HG03558 (cell line): ENCODE measurements at regions not wholly inside any gene's neighbourhood (a gene's known extent, or its start where the extent isn't known, plus 50 kb on each side); places are given as distances from the start of the nearest gene placed in this dataset.
"Not testable (repeated sequence)": the region's sequence is repeated elsewhere in the genome, so short reads cannot be mapped to it uniquely, and the experiment has no call there.

ENCODE experiments used
- ATAC-seq: cut with Tn5 transposase; IDR thresholded peaks from one replicate; pipeline ENCODE4 v1.9.1; 2021; ENCODE audit warnings: moderate number of reproducible peaks; ENCODE audit not compliant: unreplicated experiment; ENCODE audit errors: extremely low read depth

- no peak for ATAC-seq
Measured at GRCh38 chr20:29318871-29319461, 1938.5 kb upstream of the DEFB115 start.

GRCh38 chr20:29319725-29320124 is 1937.7 kb upstream of the DEFB115 start:
- ATAC-seq: no peak

GRCh38 chr20:29320216-29320949 is 1937.1 kb upstream of the DEFB115 start:
- not testable (repeated sequence) for ATAC-seq

GRCh38 chr20:29323631-29324515 is 1933.6 kb upstream of the DEFB115 start:
- not testable (repeated sequence) for ATAC-seq

- not testable (repeated sequence) for ATAC-seq
Measured at GRCh38 chr20:29324516-29325303, 1932.8 kb upstream of the DEFB115 start.

GRCh38 chr20:29325304-29325640 is 1932.2 kb upstream of the DEFB115 start:
- ATAC-seq: no peak

- not testable (repeated sequence) for ATAC-seq
Measured at GRCh38 chr20:29325781-29326180, 1931.7 kb upstream of the DEFB115 start.

GRCh38 chr20:29326376-29327070 is 1930.9 kb upstream of the DEFB115 start:
- no peak for ATAC-seq

- ATAC-seq: not testable (repeated sequence)
Measured at GRCh38 chr20:29327600-29328420, 1929.7 kb upstream of the DEFB115 start.

GRCh38 chr20:29330429-29331115 is 1926.9 kb upstream of the DEFB115 start:
- not testable (repeated sequence) for ATAC-seq

- ATAC-seq: no peak
Measured at GRCh38 chr20:29349836-29350235, 1907.6 kb upstream of the DEFB115 start.

- not testable (repeated sequence) for ATAC-seq
Measured at GRCh38 chr20:29375937-29376336, 1881.5 kb upstream of the DEFB115 start.

- not testable (repeated sequence) for ATAC-seq
Measured at GRCh38 chr20:29392853-29393252, 1864.6 kb upstream of the DEFB115 start.

- ATAC-seq: no peak
Measured at GRCh38 chr20:29408034-29408695, 1849.3 kb upstream of the DEFB115 start.

- not testable (repeated sequence) for ATAC-seq
Measured at GRCh38 chr20:29408707-29409106, 1848.8 kb upstream of the DEFB115 start.

- not testable (repeated sequence) for ATAC-seq
Measured at GRCh38 chr20:29409160-29409689, 1848.2 kb upstream of the DEFB115 start.
